GM12878 (cell line): ENCODE measurements at regions not wholly inside any gene's neighbourhood (a gene's known extent, or its start where the extent isn't known, plus 50 kb on each side); places are given as distances from the start of the nearest gene placed in this dataset.
"Not testable (repeated sequence)": the region's sequence is repeated elsewhere in the genome, so short reads cannot be mapped to it uniquely, and the experiment has no call there.

Experiments used
- ATAC-seq: fragments of 200-7000 bp; cut with Tn5 transposase; 3 replicates; pipeline ENCODE4 v1.9.1; 2020; ENCODE audit warnings: mild to moderate bottlenecking, moderate library complexity
- BruUV-seq: library from RNA; stranded (reverse); fragments of 400-500 nt; replicated peaks from 2 replicates; lab custom pipeline; 2021; lab: Mats Ljungman, UMichigan
- CTCF ChIA-PET: fragments of 300-600 bp; sonication (Branson Sonifier 250); formaldehyde crosslinking; extraction: SDS; loops from one replicate; lab custom pipeline; 2021; ENCODE audit warnings: inconsistent platforms; lab: Yijun Ruan, JAX
- POLR2A ChIA-PET: fragments of 350-600 bp; formaldehyde crosslinking; extraction: SDS; loops from one replicate; lab custom pipeline; 2021; ENCODE audit warnings: inconsistent platforms; lab: Charles Lee
- RAD21 ChIA-PET: fragments of 300-600 bp; sonication (Branson Sonifier 250); formaldehyde crosslinking; loops from one replicate; lab custom pipeline; 2023; ENCODE audit warnings: antibody characterized with exemption; ENCODE audit not compliant: unreplicated experiment; lab: Charles Lee
- SMC1A ChIA-PET: fragments of 300-600 bp; sonication (Branson Sonifier 250); formaldehyde crosslinking; loops from one replicate; lab custom pipeline; 2023; ENCODE audit not compliant: unreplicated experiment, uncharacterized antibody; lab: Charles Lee
- DNase-seq: peaks from one replicate; pipeline ENCODE4 v3.0.0-alpha.2; 2011; ENCODE audit warnings: low read depth, low spot score
- FAIRE-seq: peaks from 3 replicates; lab custom pipeline; 2011; peaks lifted over from hg19 to GRCh38; lab: Jason Lieb, UNC
- H2AFZ ChIP-seq: 2 replicates; pipeline ENCODE4 v1.6.0; 2011; ENCODE audit warnings: low read depth, low read length, control low read depth; ENCODE audit not compliant: control insufficient read depth
- H3K27ac ChIP-seq: 2 replicates; pipeline ENCODE4 v1.5.1; 2011; ENCODE audit warnings: control low read depth; ENCODE audit not compliant: control insufficient read depth, insufficient read depth
- H3K27me3 ChIP-seq, 2 experiments: replicated peaks in 1 of 2; 2 replicates each; pipeline versions ENCODE4 v1.6.0 to v1.6.1; 2011; ENCODE audit warnings: low read length in 1 of 2; ENCODE audit not compliant: control insufficient read depth in 2 of 2, insufficient read depth in 2 of 2
- H3K36me3 ChIP-seq, 2 experiments: 2 replicates each; pipeline ENCODE4 v1.5.1; 2011; ENCODE audit warnings: low read length in 1 of 2; ENCODE audit not compliant: control insufficient read depth in 2 of 2, insufficient read depth in 2 of 2
- H3K4me1 ChIP-seq: 2 replicates; pipeline ENCODE4 v1.6.1; 2011; ENCODE audit warnings: mild to moderate bottlenecking, low read length, moderate library complexity, mixed read lengths; ENCODE audit not compliant: control insufficient read depth, insufficient read depth
- H3K4me2 ChIP-seq: 2 replicates; pipeline ENCODE4 v1.6.0; 2011; ENCODE audit warnings: control low read depth; ENCODE audit not compliant: control insufficient read depth, insufficient read depth
- H3K4me3 ChIP-seq: fragments of 200-600 bp; sonication (generic); 2 replicates; pipeline ENCODE4 v1.5.1; 2016
- H3K79me2 ChIP-seq: 2 replicates; pipeline ENCODE4 v1.6.0; 2011; ENCODE audit warnings: low read length; ENCODE audit not compliant: control insufficient read depth, insufficient read depth
- H3K9ac ChIP-seq: 2 replicates; pipeline ENCODE4 v1.8.0; 2011; ENCODE audit warnings: low read length, control low read depth, mixed read lengths; ENCODE audit not compliant: control insufficient read depth, insufficient read depth
- H3K9me3 ChIP-seq: replicated peaks from 3 replicates; pipeline ENCODE4 v1.5.1; 2011; ENCODE audit warnings: mild to moderate bottlenecking, low read length; ENCODE audit not compliant: control insufficient read depth, insufficient read depth
- H4K20me1 ChIP-seq: 2 replicates; pipeline ENCODE4 v1.6.0; 2011; ENCODE audit not compliant: control insufficient read depth, insufficient read depth
- ATF7 ChIP-seq: fragments of 450-650 bp; IDR thresholded peaks from 2 replicates; pipeline ENCODE4 v1.6.1; 2016; ENCODE audit warnings: low read depth, mild to moderate bottlenecking
- CHD1 ChIP-seq: IDR thresholded peaks from 2 replicates; pipeline ENCODE4 v1.6.1; 2012; ENCODE audit warnings: low read depth, low read length, improper control_type of control experiment
- CHD2 ChIP-seq: IDR thresholded peaks from 2 replicates; pipeline ENCODE4 v1.6.1; 2011; ENCODE audit warnings: low read depth, low read length, improper control_type of control experiment, borderline replicate concordance
- CREM ChIP-seq: IDR thresholded peaks from 2 replicates; pipeline ENCODE4 v1.6.1; 2014; ENCODE audit warnings: antibody characterized with exemption, low read depth
- E2F4 ChIP-seq: IDR thresholded peaks from 2 replicates; pipeline ENCODE4 v1.6.1; 2012; ENCODE audit warnings: low read depth, low read length, improper control_type of control experiment
- EP300 ChIP-seq, 2 experiments: fragments of 150-350 bp in 1 of 2; IDR thresholded peaks; 2 replicates each; pipeline ENCODE4 v1.6.1; 2011 to 2012; ENCODE audit warnings: low read depth in 2 of 2, low read length in 2 of 2, borderline replicate concordance in 1 of 2, improper control_type of control experiment in 1 of 2, inconsistent platforms in 1 of 2; ENCODE audit not compliant: control insufficient read depth in 1 of 2
- HCFC1 ChIP-seq: fragments of 150-350 bp; IDR thresholded peaks from 2 replicates; pipeline ENCODE4 v1.6.1; 2014; ENCODE audit warnings: low read length
- IKZF2 ChIP-seq, 2 experiments: fragments of 450-650 bp; IDR thresholded peaks; 2 replicates each; pipeline ENCODE4 v1.6.1; 2017; ENCODE audit warnings: mild to moderate bottlenecking in 2 of 2, moderate library complexity in 2 of 2
- IRF3 ChIP-seq: fragments of 450-650 bp; IDR thresholded peaks from 2 replicates; pipeline ENCODE4 v1.6.1; 2014; ENCODE audit warnings: mild to moderate bottlenecking
- LARP7 ChIP-seq: fragments of 450-650 bp; IDR thresholded peaks from 2 replicates; pipeline ENCODE4 v1.6.1; 2017; ENCODE audit warnings: mild to moderate bottlenecking
- MEF2B ChIP-seq: fragments of 450-650 bp; IDR thresholded peaks from 2 replicates; pipeline ENCODE4 v1.6.1; 2018; ENCODE audit warnings: mild to moderate bottlenecking, moderate library complexity; ENCODE audit not compliant: partially characterized antibody, poor library complexity, severe bottlenecking
- MXI1 ChIP-seq: fragments of 150-350 bp; IDR thresholded peaks from 2 replicates; pipeline ENCODE4 v1.6.1; 2011; ENCODE audit warnings: low read depth, mild to moderate bottlenecking, inconsistent platforms, low read length, improper control_type of control experiment
- NFIC ChIP-seq: IDR thresholded peaks from 2 replicates; pipeline ENCODE4 v1.6.1; 2012; ENCODE audit warnings: low read depth, mild to moderate bottlenecking, inconsistent platforms, low read length, moderate library complexity
- NFXL1 ChIP-seq: fragments of 450-650 bp; IDR thresholded peaks from 2 replicates; pipeline ENCODE4 v1.6.1; 2017; ENCODE audit warnings: antibody characterized with exemption, mild to moderate bottlenecking, borderline replicate concordance
- NR2F1 ChIP-seq: fragments of 450-650 bp; conservative IDR thresholded peaks from 2 replicates; pipeline ENCODE4 v1.6.1; 2017; ENCODE audit warnings: mild to moderate bottlenecking
- POLR2A ChIP-seq: IDR thresholded peaks from 2 replicates; pipeline ENCODE4 v1.6.1; 2011; ENCODE audit warnings: low read depth, mild to moderate bottlenecking, low read length
- SMAD1 ChIP-seq: fragments of 450-650 bp; IDR thresholded peaks from 2 replicates; pipeline ENCODE4 v1.6.1; 2018; ENCODE audit warnings: mild to moderate bottlenecking, low read depth; ENCODE audit not compliant: partially characterized antibody
- TCF3 ChIP-seq: IDR thresholded peaks from 2 replicates; pipeline ENCODE4 v1.6.1; 2012; ENCODE audit warnings: low read depth, mild to moderate bottlenecking, low read length, borderline replicate concordance; ENCODE audit not compliant: insufficient read depth
- WGBS: methylation state at CpG from one replicate; pipeline ENCODE4 v1.1.6; 2016; ENCODE audit warnings: low lambda C conversion rate; ENCODE audit not compliant: insufficient replicate concordance, insufficient coverage; ENCODE audit errors: missing lambda C conversion rate; 5-methylcytosine and 5-hydroxymethylcytosine counted together
- in situ Hi-C: fragments of 300-500 bp; cut with MboI; formaldehyde crosslinking; loops from 9 replicates; pipeline ENCODE4 v1.14.3; 2018; ENCODE audit warnings: mixed read lengths
- intact Hi-C: fragments of 100-400 bp; cut with micrococcal nuclease; formaldehyde crosslinking; loops from one replicate; pipeline ENCODE4 v1.14.2; 2022; ENCODE audit not compliant: unreplicated experiment
- TF ChIP-seq, protein P1 (sequence below): fragments of 450-650 bp; IDR thresholded peaks from 2 replicates; pipeline ENCODE4 v1.6.1; 2017; ENCODE audit warnings: mild to moderate bottlenecking, low read depth, inconsistent platforms; ENCODE audit not compliant: poor library complexity, severe bottlenecking

- ChIA-PET RAD21 (interaction anchor here (0.9 to 7.3 kb wide), 13 partner anchors 12 to 662 kb away, joined by 3 to 112 read pairs (median 4); a partner anchor contains a TSS), CTCF (interaction anchor here (0.7 to 2.8 kb wide), 6 partner anchors 18 to 88 kb away, joined by 3 to 26 read pairs (median 4); a partner anchor contains a TSS), POLR2A (interaction anchor here (0.9 to 10.0 kb wide), 14 partner anchors 11 to 1787 kb away, joined by 3 to 119 read pairs (median 4); a partner anchor contains a TSS), SMC1A (interaction anchor here (0.7 to 5.1 kb wide), 11 partner anchors 11 to 1631 kb away, joined by 3 to 57 read pairs (median 6); a partner anchor contains a TSS)
- DNase-seq = peak; percentile 97
- H3K4me3 ChIP-seq = peak overlapping the region; percentile 58
- intact Hi-C loops = loop anchor here (1.0 to 2.0 kb wide), 2 partner anchors 660 to 675 kb away; a partner anchor contains a TSS
- TSS peak; percentile 100 for BruUV-seq
- H3K9ac ChIP-seq = peak overlapping the region; percentile 91
- H3K9me3 ChIP-seq, H4K20me1 ChIP-seq, H3K27me3 ChIP-seq, H3K36me3 ChIP-seq: not testable (repeated sequence)
- H3K4me2 ChIP-seq = peak overlapping the region; percentile 85
- ATAC-seq = peak; percentile 68
- H3K4me1 ChIP-seq = peaks cover 20% of the 10 kb centered on the region
- peaks cover 18% of the 10 kb centered on the region for H3K79me2 ChIP-seq
- FAIRE-seq = peak; percentile 100
- in situ Hi-C loops = loop anchor here (10.0 kb wide), 1 partner anchor 653 kb away; no protein-coding TSS in a partner anchor
- peak overlapping the region; percentile 84 for H3K27ac ChIP-seq
- peak overlapping the region; percentile 69 for H2AFZ ChIP-seq
- under 1% methylated on average over 43 of the region's 43 CpGs for WGBS
- TF ChIP-seq LARP7 (peak; percentile 52; the same call in 1 of the 2 replicates), MXI1 (peak; percentile 76; the same call in 1 of the 2 replicates), HCFC1 (peak; percentile 23; the same call in 1 of the 2 replicates), NFXL1 (peak; percentile 88), EP300 (IDR thresholded peaks at IDR 0.05; ENCODE audit: borderline replicate concordance in 1 of 2, control insufficient read depth in 1 of 2, low read depth in 2 of 2, low read length in 2 of 2) (0 out of 4 replicates have a peak, but pooled peaks of 1 of the 2 experiments have one; percentile 15), NFIC (peak; percentile 15; the same call in 1 of the 2 replicates), IRF3 (peak; percentile 68; the same call in 1 of the 2 replicates), E2F4 (peak; percentile 96), TCF3 (peak; percentile 35; the same call in 1 of the 2 replicates), CHD2 (peak; percentile 27; the same call in 1 of the 2 replicates), CREM (peak; percentile 30; the same call in 1 of the 2 replicates), CHD1 (peak; percentile 92; the same call in 1 of the 2 replicates), IKZF2 (IDR thresholded peaks at IDR 0.05) (peak; percentile 12 to 17; a peak in 1 of 4 replicates), ATF7 (peak; percentile 75), MEF2B (peak; percentile 17), POLR2A (peak; percentile 76), NR2F1 (0 out of 2 replicates have a peak, but pooled peaks have one; percentile 21), SMAD1 (peak; percentile 89)
- TF ChIP-seq, protein P1, sequence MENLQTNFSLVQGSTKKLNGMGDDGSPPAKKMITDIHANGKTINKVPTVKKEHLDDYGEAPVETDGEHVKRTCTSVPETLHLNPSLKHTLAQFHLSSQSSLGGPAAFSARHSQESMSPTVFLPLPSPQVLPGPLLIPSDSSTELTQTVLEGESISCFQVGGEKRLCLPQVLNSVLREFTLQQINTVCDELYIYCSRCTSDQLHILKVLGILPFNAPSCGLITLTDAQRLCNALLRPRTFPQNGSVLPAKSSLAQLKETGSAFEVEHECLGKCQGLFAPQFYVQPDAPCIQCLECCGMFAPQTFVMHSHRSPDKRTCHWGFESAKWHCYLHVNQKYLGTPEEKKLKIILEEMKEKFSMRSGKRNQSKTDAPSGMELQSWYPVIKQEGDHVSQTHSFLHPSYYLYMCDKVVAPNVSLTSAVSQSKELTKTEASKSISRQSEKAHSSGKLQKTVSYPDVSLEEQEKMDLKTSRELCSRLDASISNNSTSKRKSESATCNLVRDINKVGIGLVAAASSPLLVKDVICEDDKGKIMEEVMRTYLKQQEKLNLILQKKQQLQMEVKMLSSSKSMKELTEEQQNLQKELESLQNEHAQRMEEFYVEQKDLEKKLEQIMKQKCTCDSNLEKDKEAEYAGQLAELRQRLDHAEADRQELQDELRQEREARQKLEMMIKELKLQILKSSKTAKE = peak; percentile 63
These were observed 104.6 kb downstream of the OR2B2 start for GRCh38 chr6:27807441-27808241.
